SU-DHL-6 (cell line): ENCODE measurements at regions not wholly inside any gene's neighbourhood (a gene's known extent, or its start where the extent isn't known, plus 50 kb on each side); places are given as distances from the start of the nearest gene placed in this dataset.

Experiments used
- H2AFZ ChIP-seq: fragments of 200-600 bp; sonication (generic); 2 replicates; pipeline ENCODE4 v1.6.1; 2014; ENCODE audit warnings: low read depth, mild to moderate bottlenecking, moderate library complexity, mixed read lengths, antibody characterized with exemption, low read length; ENCODE audit not compliant: severe bottlenecking
- H3F3A ChIP-seq: fragments of 200-600 bp; shearing (Covaris generic); 2 replicates; pipeline ENCODE4 v1.6.0; 2016; ENCODE audit warnings: antibody characterized with exemption, mild to moderate bottlenecking; ENCODE audit not compliant: insufficient read depth
- H3K27ac ChIP-seq: fragments of 200-600 bp; sonication (generic); 2 replicates; pipeline ENCODE4 v1.5.1; 2016; ENCODE audit warnings: low read depth, mild to moderate bottlenecking, low read length, moderate library complexity, mixed read lengths
- H3K27me3 ChIP-seq: fragments of 200-600 bp; sonication (generic), shearing (Covaris generic); 2 replicates; pipeline ENCODE4 v1.6.0; 2014; ENCODE audit warnings: mild to moderate bottlenecking, low read length
- H3K36me3 ChIP-seq: fragments of 200-600 bp; sonication (generic); 2 replicates; pipeline ENCODE4 v1.6.1; 2014; ENCODE audit warnings: mild to moderate bottlenecking, low read length, mixed read lengths
- H3K4me2 ChIP-seq: fragments of 300-600, 200-600 bp; shearing (Covaris generic), sonication (generic); 2 replicates; pipeline ENCODE4 v1.6.0; 2014; ENCODE audit warnings: low read length, low read depth, mild to moderate bottlenecking; ENCODE audit not compliant: poor library complexity, severe bottlenecking
- H3K4me3 ChIP-seq: fragments of 200-600 bp; sonication (generic); 2 replicates; pipeline ENCODE4 v1.5.1; 2014; ENCODE audit warnings: antibody characterized with exemption, low read length, mild to moderate bottlenecking, mixed read lengths; ENCODE audit not compliant: insufficient read depth, poor library complexity, severe bottlenecking
- H3K79me2 ChIP-seq: fragments of 200-600 bp; sonication (generic); 2 replicates; pipeline ENCODE4 v1.6.1; 2014; ENCODE audit warnings: mild to moderate bottlenecking, low read length, moderate library complexity; ENCODE audit not compliant: insufficient read depth
- H3K9ac ChIP-seq: fragments of 200-600 bp; sonication (generic); 2 replicates; pipeline ENCODE4 v1.7.0; 2014; ENCODE audit warnings: mild to moderate bottlenecking, low read length
- H3K9me2 ChIP-seq: fragments of 200-600 bp; sonication (generic); replicated peaks from 2 replicates; pipeline ENCODE4 v1.6.1; 2014; ENCODE audit warnings: low read length; ENCODE audit not compliant: insufficient read depth
- H3K9me3 ChIP-seq: fragments of 200-600 bp; sonication (generic); 2 replicates; pipeline ENCODE4 v1.6.1; 2014; ENCODE audit warnings: low read length, mixed read lengths; ENCODE audit not compliant: insufficient read depth
- H4K20me1 ChIP-seq: fragments of 200-600 bp; sonication (generic); 2 replicates; pipeline ENCODE4 v1.6.1; 2014; ENCODE audit warnings: low read depth, mild to moderate bottlenecking, antibody characterized with exemption, low read length, moderate library complexity, mixed read lengths
- CTCF ChIP-seq: fragments of 200-600 bp; sonication (generic); IDR thresholded peaks from one replicate; pipeline ENCODE4 v1.5.1; 2017; ENCODE audit warnings: antibody characterized with exemption, mild to moderate bottlenecking, low read length, moderate library complexity; ENCODE audit not compliant: insufficient read depth, poor library complexity, severe bottlenecking
- EZH2phosphoT487 ChIP-seq: fragments of 200-600 bp; sonication (generic), shearing (Covaris generic); conservative IDR thresholded peaks from 2 replicates; pipeline ENCODE4 v1.6.1; 2018; ENCODE audit warnings: mild to moderate bottlenecking, antibody characterized with exemption, low read length, moderate library complexity, mixed read lengths

GRCh38 chr15:81481346-81481745 is 107.3 kb upstream of the TMC3 start:
- TF ChIP-seq EZH2phosphoT487 (no peak), CTCF (no peak)
- no peaks in the 10 kb centered on the region for H3K9me2 ChIP-seq
- no peaks in the 10 kb centered on the region for H4K20me1 ChIP-seq
- no peaks in the 10 kb centered on the region for H3F3A ChIP-seq
- no peak overlapping the region for H2AFZ ChIP-seq
- no peaks in the 10 kb centered on the region for H3K79me2 ChIP-seq
- no peaks in the 10 kb centered on the region for H3K9me3 ChIP-seq
- H3K36me3 ChIP-seq, result no peaks in the 10 kb centered on the region
- H3K4me3 ChIP-seq, result no peak overlapping the region
- H3K27ac ChIP-seq, result no peak overlapping the region
- H3K4me2 ChIP-seq, result no peak overlapping the region
- no peaks in the 10 kb centered on the region for H3K27me3 ChIP-seq
- no peak overlapping the region for H3K9ac ChIP-seq

- no peaks in the 10 kb centered on the region for H3F3A ChIP-seq
- H3K9me2 ChIP-seq, result no peaks in the 10 kb centered on the region
- no peak overlapping the region for H2AFZ ChIP-seq
- H3K27ac ChIP-seq, result no peak overlapping the region
- no peaks in the 10 kb centered on the region for H3K79me2 ChIP-seq
- H3K27me3 ChIP-seq, result no peaks in the 10 kb centered on the region
- no peak overlapping the region for H3K9ac ChIP-seq
- no peaks in the 10 kb centered on the region for H4K20me1 ChIP-seq
- no peaks in the 10 kb centered on the region for H3K36me3 ChIP-seq
- H3K4me3 ChIP-seq, result no peak overlapping the region
- no peak overlapping the region for H3K4me2 ChIP-seq
- peak; percentile 65 for TF ChIP-seq CTCF
- TF ChIP-seq EZH2phosphoT487, result no peak
- no peaks in the 10 kb centered on the region for H3K9me3 ChIP-seq
These were observed 106.6 kb upstream of the TMC3 start for GRCh38 chr15:81480645-81481053.

- no peak overlapping the region for H3K9ac ChIP-seq
- no peak overlapping the region for H2AFZ ChIP-seq
- no peaks in the 10 kb centered on the region for H3K36me3 ChIP-seq
- H3F3A ChIP-seq, result no peaks in the 10 kb centered on the region
- no peaks in the 10 kb centered on the region for H3K27me3 ChIP-seq
- H4K20me1 ChIP-seq, result no peaks in the 10 kb centered on the region
- H3K9me3 ChIP-seq, result no peaks in the 10 kb centered on the region
- H3K4me2 ChIP-seq, result no peak overlapping the region
- TF ChIP-seq CTCF (no peak), EZH2phosphoT487 (no peak)
- H3K27ac ChIP-seq, result no peak overlapping the region
- H3K4me3 ChIP-seq, result no peak overlapping the region
- no peaks in the 10 kb centered on the region for H3K9me2 ChIP-seq
- H3K79me2 ChIP-seq, result no peaks in the 10 kb centered on the region
These were observed 104.3 kb upstream of the TMC3 start for GRCh38 chr15:81478354-81478753.
